Activated CD4-positive, alpha-beta T cell treated with anti-CD3 and anti-CD28 coated beads for 4 hours (primary cell): ENCODE measurements at regions not wholly inside any gene's neighbourhood (a gene's known extent, or its start where the extent isn't known, plus 50 kb on each side); places are given as distances from the start of the nearest gene placed in this dataset.
"Not testable (repeated sequence)": the region's sequence is repeated elsewhere in the genome, so short reads cannot be mapped to it uniquely, and the experiment has no call there.

ENCODE experiments used
- DNase-seq, 2 donors: peaks; one replicate each; pipeline ENCODE4 v3.0.0-alpha.2; 2020

DNA sequence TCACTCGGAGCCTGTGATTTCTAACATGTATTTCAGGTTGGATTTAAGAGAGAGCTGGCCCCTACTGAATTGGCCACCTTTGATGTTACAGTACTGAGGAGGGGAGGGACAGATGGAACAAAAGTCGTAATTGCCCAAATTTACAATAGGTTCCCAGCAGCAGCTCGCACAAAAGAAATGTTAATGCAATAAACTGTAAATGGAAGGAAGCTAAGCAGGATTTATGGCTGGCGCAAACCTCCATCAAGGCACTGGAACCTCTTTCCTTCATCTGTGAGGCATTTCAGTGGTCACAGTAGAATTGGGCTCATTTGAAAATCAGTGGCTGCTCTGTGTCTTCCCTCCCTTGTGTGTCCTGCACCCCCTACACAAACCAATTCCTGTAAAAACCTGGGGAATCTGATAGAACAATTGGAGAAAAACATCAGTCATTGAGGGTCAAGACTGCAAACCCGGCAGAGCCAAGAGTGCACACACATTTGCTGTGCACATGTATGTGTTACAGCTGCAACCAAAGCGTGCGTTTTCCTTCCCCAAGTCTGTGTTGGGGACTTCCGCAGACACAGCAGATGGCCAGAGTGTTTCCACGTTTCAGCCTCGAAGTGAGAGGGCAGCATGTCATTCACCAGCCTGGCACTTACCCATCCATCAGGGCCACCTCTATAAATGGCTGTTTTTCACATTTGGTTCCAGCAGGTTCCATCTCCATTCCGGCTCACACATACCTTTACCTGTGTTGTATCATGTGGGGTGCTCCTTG lies 192.8 kb downstream of the TM9SF2 start:
- no peak for DNase-seq

- no peak for DNase-seq
These were observed 192.1 kb downstream of the TM9SF2 start for GRCh38 chr13:99693351-99693750.

DNA sequence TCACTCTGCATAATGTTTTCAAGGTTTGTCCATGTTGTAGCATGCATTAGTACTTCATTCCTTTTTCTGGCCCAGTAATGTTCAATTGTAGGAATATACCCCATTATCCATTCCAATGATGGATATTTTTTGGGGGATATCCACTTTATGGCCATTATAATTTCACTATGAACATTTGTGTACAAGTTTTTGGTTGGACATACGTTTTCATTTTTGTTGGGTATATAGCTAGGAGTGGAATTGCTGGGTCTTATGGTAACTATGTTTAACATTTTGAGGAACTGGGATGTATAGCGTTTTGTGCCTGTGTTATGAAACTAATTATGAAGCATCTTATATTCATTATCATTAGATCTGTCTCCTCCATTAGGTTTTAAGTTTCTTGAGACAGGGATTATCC lies 191.6 kb downstream of the TM9SF2 start:
- no peak for DNase-seq

GRCh38 chr13:99691552-99691951 lies 190.3 kb downstream of the TM9SF2 start:
- DNase-seq = no peak

GRCh38 chr13:99690426-99691174 lies 189.3 kb downstream of the TM9SF2 start:
- DNase-seq = no peak

- DNase-seq = no peak
These were observed 188.7 kb downstream of the TM9SF2 start for GRCh38 chr13:99689955-99690354.

GRCh38 chr13:99688776-99689175 lies 187.5 kb downstream of the TM9SF2 start:
- DNase-seq = no peak

GRCh38 chr13:99687723-99688397 lies 186.6 kb downstream of the TM9SF2 start:
- no peak for DNase-seq

DNA sequence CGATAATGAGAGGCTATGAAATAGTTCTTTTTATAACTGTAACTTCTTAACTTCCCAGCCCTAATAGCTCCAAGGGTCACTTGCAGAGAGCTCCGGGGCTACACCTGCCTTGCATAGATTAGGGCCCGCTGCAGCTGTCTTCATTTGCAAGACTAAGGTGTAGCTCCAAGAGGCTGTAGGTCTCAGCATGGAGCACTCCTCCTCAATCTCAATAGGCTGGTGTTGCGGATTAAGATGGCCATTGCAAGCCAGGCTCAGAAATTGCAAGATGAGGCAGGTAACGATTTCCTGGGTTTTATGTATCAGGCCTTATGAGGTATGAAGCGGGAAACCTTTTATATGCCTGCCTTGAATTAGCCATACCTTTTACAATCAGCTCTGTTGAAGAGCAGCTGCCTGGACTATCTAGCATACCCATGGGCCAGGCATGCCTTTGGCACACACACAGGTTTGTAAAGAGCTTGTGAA lies 185.7 kb downstream of the TM9SF2 start:
- no peak for DNase-seq

GRCh38 chr13:99686157-99686572 lies 184.9 kb downstream of the TM9SF2 start:
- DNase-seq = no peak

DNA sequence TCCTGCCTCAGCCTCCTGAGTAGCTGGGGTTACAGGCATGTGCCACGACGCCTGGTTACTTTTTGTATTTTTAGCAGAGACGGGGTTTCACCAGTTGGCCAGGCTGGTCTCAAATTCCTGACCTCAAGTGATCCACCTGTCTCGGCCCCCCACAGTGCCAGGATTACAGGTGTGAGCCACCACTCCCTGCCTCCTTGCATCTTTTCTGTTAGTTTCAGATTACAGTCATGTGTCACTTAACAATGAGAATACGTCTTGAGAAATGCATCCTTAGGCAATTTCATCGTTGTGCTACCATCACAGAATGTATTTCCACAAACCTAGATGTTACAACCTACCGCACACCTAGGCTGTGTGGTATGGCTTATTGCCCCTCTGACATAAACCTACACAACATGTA lies 180.4 kb downstream of the TM9SF2 start:
- DNase-seq = no peak

DNA sequence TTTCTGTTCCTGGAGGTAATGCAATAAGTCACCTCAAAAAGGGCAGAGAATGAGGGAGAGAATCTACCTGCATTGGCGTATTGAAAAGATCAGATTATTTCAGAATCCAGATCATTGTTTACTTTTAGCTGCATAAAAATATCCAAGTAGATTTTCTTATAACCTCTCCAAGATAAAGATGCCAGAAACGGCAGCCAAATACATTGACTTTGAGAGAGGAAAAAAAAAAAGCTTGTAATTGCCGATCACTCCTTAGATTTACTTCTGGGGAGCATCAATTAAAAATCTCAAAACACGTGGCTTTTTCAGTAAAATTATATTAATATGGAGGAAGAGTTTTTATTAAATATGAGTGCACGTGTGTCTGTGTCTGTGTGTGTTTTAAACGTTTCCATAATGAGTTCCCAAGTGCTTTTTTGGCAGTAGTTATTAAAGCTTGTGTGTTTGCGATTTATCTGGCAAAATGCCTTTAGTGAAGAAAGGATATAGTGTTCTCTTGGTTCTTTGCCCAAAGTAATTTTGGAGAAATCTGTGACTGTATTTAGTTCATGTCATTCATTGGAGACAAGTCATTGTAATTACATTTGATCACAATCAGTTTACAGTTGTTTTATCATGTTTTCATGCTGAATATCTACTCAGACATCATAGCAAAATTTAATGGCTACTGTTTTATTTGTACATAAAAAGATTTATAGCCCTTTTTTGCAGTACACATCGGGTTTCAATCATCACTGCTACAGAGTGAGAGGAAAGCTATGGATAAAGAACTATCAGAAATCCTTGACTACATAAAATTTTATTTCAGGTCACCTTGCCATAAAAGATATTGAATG lies 176.1 kb downstream of the TM9SF2 start:
- DNase-seq = no peak

GRCh38 chr13:99671746-99672145 lies 170.5 kb downstream of the TM9SF2 start:
- no peak for DNase-seq

DNA sequence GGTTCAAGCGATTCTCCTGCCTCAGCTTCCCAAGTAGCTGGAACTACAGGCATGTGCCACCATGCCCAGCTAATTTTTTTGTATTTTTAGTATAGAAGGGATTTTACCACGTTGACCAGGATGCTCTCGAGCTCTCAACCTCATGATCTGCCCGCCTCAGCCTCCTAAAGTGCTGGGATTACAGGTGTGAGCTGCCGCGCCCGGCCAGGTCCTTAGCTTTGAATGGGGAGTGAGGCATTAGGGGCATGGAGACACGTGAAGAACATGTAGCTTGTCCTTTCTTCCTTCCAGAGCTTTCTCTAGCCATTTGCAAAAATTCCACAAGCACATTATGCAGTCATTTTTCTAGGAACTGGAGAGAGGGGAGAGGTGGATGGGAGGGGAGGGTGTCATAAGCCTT lies 167.8 kb downstream of the TM9SF2 start:
- not testable (repeated sequence) for DNase-seq

- no peak for DNase-seq
These were observed 165.0 kb downstream of the TM9SF2 start for GRCh38 chr13:99666146-99666805.

DNA sequence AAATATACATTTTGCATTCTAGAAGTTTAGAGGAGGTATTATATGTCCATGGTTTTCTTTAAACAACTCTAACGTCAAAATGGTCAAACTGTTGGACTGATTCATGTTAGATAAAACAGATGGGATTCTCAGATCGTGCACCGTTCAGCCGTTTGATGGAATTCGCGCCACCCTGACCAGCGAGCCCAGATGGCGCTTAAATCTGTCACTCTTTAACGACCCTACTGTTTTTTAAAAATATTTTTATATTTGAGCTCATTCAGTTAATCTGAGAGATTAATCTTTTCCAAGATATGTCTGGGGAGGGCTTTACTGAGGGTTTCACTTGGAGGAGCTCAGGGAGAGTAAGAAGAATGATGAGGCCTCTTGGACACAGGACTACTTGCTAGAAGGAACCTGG lies 164.4 kb downstream of the TM9SF2 start:
- DNase-seq = no peak

DNA sequence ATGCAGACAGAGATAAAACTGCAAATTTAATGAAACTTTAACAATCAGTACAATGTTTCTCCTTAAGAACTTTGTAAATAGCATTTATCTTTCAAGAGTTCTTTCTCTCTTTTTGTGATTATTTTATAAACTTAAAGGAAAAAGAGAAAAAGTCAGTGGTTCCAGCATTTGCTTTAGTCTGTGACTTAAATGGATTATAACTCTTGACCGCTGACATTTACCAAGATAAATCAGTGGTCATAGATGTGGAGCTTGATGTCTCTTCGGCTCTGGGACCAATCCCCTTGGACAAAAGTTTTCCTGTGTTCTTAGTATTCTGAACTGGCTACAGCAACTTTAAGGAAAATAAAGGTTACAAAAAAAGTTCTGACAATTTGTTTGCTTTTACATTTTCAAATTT lies 162.6 kb downstream of the TM9SF2 start:
- no peak for DNase-seq

DNA sequence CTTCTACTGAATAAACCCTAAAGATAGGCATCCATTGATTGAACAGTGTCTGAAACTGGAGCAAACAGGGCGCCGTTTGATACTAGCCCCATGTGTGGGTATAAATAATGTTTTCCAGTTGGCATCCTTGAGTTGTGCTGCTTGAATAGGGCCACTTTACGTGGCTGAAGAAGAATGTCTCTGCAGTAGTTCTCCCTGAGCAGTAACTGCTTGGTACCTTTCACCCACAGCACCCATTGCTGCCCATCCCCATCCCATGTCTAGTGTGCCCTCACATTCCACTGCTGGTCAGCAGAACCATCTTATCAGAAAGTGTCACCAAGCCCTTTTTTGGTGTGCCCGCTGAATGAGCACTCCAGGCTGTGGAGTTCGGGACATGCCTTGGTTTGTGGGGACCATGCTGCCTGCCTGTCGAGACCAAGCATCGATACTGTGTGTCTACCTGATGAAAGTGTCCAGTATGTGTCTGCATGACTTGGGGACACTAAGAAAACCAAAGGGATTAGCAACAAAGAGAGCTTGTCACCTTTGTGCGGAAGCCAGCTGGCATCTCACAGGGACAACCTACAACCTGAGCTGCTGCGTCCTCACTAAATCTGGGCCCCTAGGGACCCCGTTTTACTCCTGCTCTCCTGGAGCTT lies 162.0 kb downstream of the TM9SF2 start:
- DNase-seq = no peak

- DNase-seq = no peak
These were observed 161.4 kb downstream of the TM9SF2 start for GRCh38 chr13:99662678-99663077.

DNA sequence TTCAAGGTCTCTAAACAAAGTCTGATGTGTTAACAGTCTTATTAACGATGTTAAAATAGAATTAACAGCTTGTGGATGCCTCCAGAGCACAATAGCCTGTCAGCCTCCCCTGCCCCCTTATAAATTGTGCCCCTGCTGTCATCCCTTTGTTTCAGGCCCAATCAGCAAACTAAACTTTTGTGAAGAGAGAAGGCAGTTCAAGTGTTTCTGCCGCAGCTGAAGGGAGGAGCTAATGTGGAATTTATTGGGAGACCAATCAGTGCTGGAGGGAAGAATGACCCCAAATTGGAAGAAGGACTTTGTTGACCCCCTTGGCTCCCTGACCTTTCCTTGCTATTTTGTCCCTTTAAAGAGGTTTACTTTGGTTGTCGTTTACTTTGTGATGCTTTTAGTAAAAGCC lies 160.5 kb downstream of the TM9SF2 start:
- no peak for DNase-seq

GRCh38 chr13:99659866-99660554 lies 158.7 kb downstream of the TM9SF2 start:
- no peak for DNase-seq
